Subcutaneous abdominal adipose tissue (tissue), 5 donors: ENCODE measurements at regions not wholly inside any gene's neighbourhood (a gene's known extent, or its start where the extent isn't known, plus 50 kb on each side); places are given as distances from the start of the nearest gene placed in this dataset.

ENCODE experiments used
- H3K27ac ChIP-seq: one replicate; pipeline ENCODE4 v1.7.0; 2013; ENCODE audit warnings: low read depth, mild to moderate bottlenecking, inconsistent platforms, low read length, moderate library complexity
- H3K27me3 ChIP-seq, 5 donors: one replicate each; pipeline ENCODE4 v1.7.0; 2013; ENCODE audit warnings: low read length in 5 of 5, inconsistent platforms in 1 of 5; ENCODE audit not compliant: control insufficient read depth in 5 of 5, insufficient read depth in 4 of 5
- H3K36me3 ChIP-seq, 5 donors: one replicate each; pipeline ENCODE4 v1.7.0; 2013; ENCODE audit warnings: low read length in 5 of 5; ENCODE audit not compliant: control insufficient read depth in 5 of 5, insufficient read depth in 5 of 5
- H3K4me1 ChIP-seq, 5 donors: one replicate each; pipeline ENCODE4 v1.7.0; 2013; ENCODE audit warnings: low read length in 5 of 5, mild to moderate bottlenecking in 3 of 5, moderate library complexity in 1 of 5; ENCODE audit not compliant: control insufficient read depth in 5 of 5, insufficient read depth in 5 of 5
- H3K4me3 ChIP-seq, 5 donors: one replicate each; pipeline ENCODE4 v1.7.0; 2013; ENCODE audit warnings: low read length in 5 of 5, low read depth in 1 of 5
- H3K9ac ChIP-seq, 5 donors: one replicate each; pipeline ENCODE4 v1.7.0; 2013; ENCODE audit warnings: low read length in 5 of 5, mild to moderate bottlenecking in 4 of 5, moderate library complexity in 3 of 5
- H3K9me3 ChIP-seq, 5 donors: one replicate each; pipeline ENCODE4 v1.7.0; 2013; ENCODE audit warnings: low read length in 5 of 5; ENCODE audit not compliant: control insufficient read depth in 5 of 5
- donor health status: healthy.
- donor health status: healthy.
- donor health status: healthy.
- donor health status: healthy.
- donor health status: healthy.

DNA sequence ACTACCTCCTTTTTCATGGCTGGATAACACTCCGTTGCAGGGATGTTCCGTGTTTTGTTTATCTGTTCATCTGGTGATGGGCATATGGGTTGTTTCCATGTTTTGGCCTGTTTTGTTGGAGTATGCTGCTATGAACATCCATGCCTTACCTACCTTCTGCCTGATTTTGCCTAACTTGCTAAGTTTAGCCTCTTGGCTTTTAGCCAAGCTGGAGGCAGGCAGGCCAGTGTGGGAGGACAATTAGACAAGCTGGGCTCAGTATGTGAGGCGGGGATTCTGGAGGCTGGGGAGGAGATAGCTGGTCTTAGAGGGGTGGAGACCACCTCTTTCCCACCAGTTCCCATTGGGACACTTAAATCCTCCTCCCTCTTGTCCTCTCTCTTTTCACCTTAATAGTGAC, 98.4 kb upstream of the WNT4 start:
- Histone ChIP-seq H3K27ac (no peak overlapping the region), H3K9ac (no peak overlapping the region), H3K27me3 (peaks cover 3 to 18% (median 10%) of the 10 kb centered on the region in 5 donors), H3K4me3 (no peak overlapping the region), H3K9me3 (no peaks in the 10 kb centered on the region), H3K4me1 (no peaks in the 10 kb centered on the region), H3K36me3 (no peaks in the 10 kb centered on the region)

GRCh38 chr1:22241811-22242210, 98.9 kb upstream of the WNT4 start:
- no peak overlapping the region for H3K27ac ChIP-seq
- peaks cover 2 to 16% (median 10%) of the 10 kb centered on the region in 5 donors for H3K27me3 ChIP-seq

GRCh38 chr1:22245100-22245650, 102.3 kb upstream of the WNT4 start:
- H3K27ac ChIP-seq: no peak overlapping the region
- peaks cover 0 to 6% (median 0%) of the 10 kb centered on the region in 5 donors for H3K4me1 ChIP-seq
- H3K27me3 ChIP-seq: peaks cover 7 to 26% (median 22%) of the 10 kb centered on the region in 5 donors
- H3K9ac ChIP-seq: no peak overlapping the region
- H3K4me3 ChIP-seq: no peak overlapping the region
- H3K36me3 ChIP-seq: no peaks in the 10 kb centered on the region
- no peaks in the 10 kb centered on the region for H3K9me3 ChIP-seq

More at GRCh38 chr1:22241811-22242210, 98.9 kb upstream of the WNT4 start:
- H3K36me3 ChIP-seq: no peaks in the 10 kb centered on the region
- no peak overlapping the region for H3K9ac ChIP-seq
- no peaks in the 10 kb centered on the region for H3K4me1 ChIP-seq
- H3K4me3 ChIP-seq: no peak overlapping the region
- no peaks in the 10 kb centered on the region for H3K9me3 ChIP-seq

DNA sequence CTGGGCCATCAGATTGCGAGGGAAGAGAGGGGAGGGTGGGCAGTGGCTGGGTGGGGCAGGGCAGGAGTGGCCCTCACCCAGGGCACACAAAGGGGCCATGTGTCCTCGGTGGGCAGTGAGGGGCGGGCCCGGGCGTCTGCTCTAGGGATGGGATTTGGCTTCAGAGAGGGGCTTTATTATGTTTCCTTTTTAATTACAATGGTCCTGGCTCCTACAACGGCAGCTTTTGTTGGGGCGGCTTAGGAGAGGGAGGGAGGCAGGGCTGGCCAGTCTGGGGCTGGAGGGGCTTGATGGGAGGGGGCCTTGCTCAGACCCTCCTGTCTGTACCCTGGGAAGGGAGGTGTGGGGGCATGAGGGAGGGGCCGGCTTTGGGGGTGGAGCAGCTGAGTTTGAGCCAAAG, 102.8 kb upstream of the WNT4 start:
- H3K9me3 ChIP-seq: no peaks in the 10 kb centered on the region
- H3K4me3 ChIP-seq: no peak overlapping the region
- no peaks in the 10 kb centered on the region for H3K36me3 ChIP-seq
- H3K9ac ChIP-seq: no peak overlapping the region
- peaks cover 8 to 28% (median 24%) of the 10 kb centered on the region in 5 donors for H3K27me3 ChIP-seq
- H3K4me1 ChIP-seq: peaks cover 0 to 6% (median 0%) of the 10 kb centered on the region in 5 donors
- H3K27ac ChIP-seq: no peak overlapping the region

GRCh38 chr1:22246755-22247480, 104.0 kb upstream of the WNT4 start:
- Histone ChIP-seq H3K27me3 (peaks cover 15 to 36% (median 26%) of the 10 kb centered on the region in 5 donors), H3K36me3 (no peaks in the 10 kb centered on the region), H3K9me3 (no peaks in the 10 kb centered on the region), H3K4me1 (peaks cover 0 to 6% (median 0%) of the 10 kb centered on the region in 5 donors), H3K27ac (no peak overlapping the region), H3K9ac (no peak overlapping the region), H3K4me3 (no peak overlapping the region)

DNA sequence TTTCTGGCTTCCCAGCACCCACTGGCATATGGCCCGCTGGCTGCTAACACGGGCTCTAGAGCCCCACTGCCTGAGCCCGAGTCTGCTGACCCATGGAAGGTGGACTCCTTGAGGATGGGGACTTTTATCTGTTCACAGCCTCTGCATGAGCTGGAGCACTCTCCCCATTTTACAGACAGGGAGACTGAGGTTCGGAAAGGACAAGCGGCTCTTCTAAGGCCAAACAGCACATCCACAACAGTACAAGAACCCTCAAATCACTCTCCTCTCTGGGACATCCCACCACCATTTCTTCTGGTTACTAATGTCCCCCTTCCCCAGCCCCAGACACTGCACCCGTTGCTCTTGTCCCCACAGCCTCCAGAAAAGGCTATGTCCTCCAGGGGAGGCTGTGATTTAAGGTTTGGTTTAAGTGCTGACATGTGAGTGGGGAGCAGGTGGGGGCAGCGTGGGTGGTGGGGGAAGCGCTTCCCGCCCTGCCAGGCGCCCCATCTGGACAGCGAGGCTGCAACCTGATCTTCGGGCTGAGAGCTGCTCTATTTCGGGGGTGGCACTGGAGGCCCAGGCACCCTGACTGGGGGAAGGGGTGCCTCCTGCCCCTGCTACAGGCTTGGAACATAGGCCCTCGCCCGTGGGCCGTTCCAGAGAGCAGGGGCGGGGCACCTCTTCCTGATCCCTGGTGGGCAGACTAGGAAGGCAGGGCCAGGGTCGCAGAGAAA, 104.8 kb upstream of the WNT4 start:
- H3K36me3 ChIP-seq: no peaks in the 10 kb centered on the region
- peaks cover 0 to 6% (median 0%) of the 10 kb centered on the region in 5 donors for H3K4me1 ChIP-seq
- no peak overlapping the region for H3K9ac ChIP-seq
- no peak overlapping the region for H3K27ac ChIP-seq
- peaks cover 15 to 35% (median 26%) of the 10 kb centered on the region in 5 donors for H3K27me3 ChIP-seq
- no peak overlapping the region for H3K4me3 ChIP-seq
- no peaks in the 10 kb centered on the region for H3K9me3 ChIP-seq

DNA sequence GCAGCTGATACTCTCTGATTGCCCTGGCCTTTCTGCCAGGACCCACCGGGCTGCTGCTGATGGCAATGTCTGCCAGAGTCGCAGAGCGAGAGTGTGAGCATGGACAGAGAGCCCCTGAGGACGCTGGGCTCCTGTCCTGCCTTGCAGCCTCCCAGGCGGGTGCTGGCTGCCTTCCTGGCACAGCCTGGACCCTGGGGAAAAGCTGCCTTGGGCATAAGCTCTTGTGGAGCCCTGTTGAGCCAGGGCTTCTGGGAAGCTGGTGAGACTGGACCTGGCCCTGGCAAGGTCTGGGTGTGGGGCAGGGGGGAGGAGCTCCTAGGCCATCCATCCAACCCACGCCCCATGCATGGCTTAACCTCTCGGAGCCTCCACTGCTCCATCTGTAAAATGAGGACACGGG, 105.8 kb upstream of the WNT4 start:
- H3K27me3 ChIP-seq: peaks cover 15 to 35% (median 26%) of the 10 kb centered on the region in 5 donors
- no peak overlapping the region for H3K9ac ChIP-seq
- peaks cover 0 to 6% (median 2%) of the 10 kb centered on the region in 5 donors for H3K4me1 ChIP-seq

GRCh38 chr1:22249928-22250680, 107.2 kb upstream of the WNT4 start:
- H3K4me3 ChIP-seq: no peak overlapping the region
- H3K27ac ChIP-seq: no peak overlapping the region
- no peaks in the 10 kb centered on the region for H3K9me3 ChIP-seq
- peaks cover 0 to 6% (median 2%) of the 10 kb centered on the region in 5 donors for H3K4me1 ChIP-seq
- no peaks in the 10 kb centered on the region for H3K36me3 ChIP-seq
- H3K27me3 ChIP-seq: peaks cover 18 to 38% (median 34%) of the 10 kb centered on the region in 5 donors
- no peak overlapping the region for H3K9ac ChIP-seq

More for the DNA sequence above, 105.8 kb upstream of the WNT4 start:
- Histone ChIP-seq H3K4me3 (no peak overlapping the region), H3K27ac (no peak overlapping the region), H3K36me3 (no peaks in the 10 kb centered on the region), H3K9me3 (no peaks in the 10 kb centered on the region)

DNA sequence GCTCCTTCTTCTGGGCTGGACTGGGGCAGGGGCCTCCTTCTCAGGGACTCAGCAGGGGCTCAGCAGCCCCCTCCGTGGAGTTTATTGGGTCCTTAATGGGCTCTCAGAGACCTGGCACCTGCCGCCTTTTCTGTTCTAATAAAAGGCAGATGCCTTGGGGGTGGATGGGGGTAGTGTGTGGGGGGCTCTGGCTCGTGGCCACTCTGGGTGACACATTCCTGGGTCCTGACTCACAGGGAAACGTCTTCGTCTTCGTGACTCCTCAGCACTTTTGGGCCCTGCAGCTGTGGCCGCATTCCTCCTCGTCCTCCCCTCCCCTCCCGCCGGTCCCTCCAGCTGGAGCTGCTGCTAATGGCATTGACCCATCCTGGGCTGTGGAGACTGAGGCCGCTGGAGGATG, 107.8 kb upstream of the WNT4 start:
- H3K4me1 ChIP-seq: peaks cover 0 to 6% (median 2%) of the 10 kb centered on the region in 5 donors
- peaks cover 15 to 39% (median 35%) of the 10 kb centered on the region in 5 donors for H3K27me3 ChIP-seq

More for the DNA sequence above, 107.8 kb upstream of the WNT4 start:
- Histone ChIP-seq H3K9ac (no peak overlapping the region), H3K4me3 (no peak overlapping the region), H3K27ac (no peak overlapping the region), H3K9me3 (no peaks in the 10 kb centered on the region), H3K36me3 (no peaks in the 10 kb centered on the region)
